Esophagus muscularis mucosa (tissue), 4 donors: ENCODE measurements at regions not wholly inside any gene's neighbourhood (a gene's known extent, or its start where the extent isn't known, plus 50 kb on each side); places are given as distances from the start of the nearest gene placed in this dataset.

Source experiments
- DNase-seq: peaks from one replicate; pipeline ENCODE4 v3.0.0-alpha.2; 2017; ENCODE audit errors: extremely low spot score
- H3K27ac ChIP-seq, 4 donors: fragments of 200-600 bp; sonication (generic); replicated peaks in 1 of 4; 1 replicate in 3 of 4; 2 replicates in 1 of 4; pipeline ENCODE4 v1.5.1; 2016 to 2019; ENCODE audit warnings: mild to moderate bottlenecking in 1 of 4
- H3K27me3 ChIP-seq, 4 donors: fragments of 200-600 bp; sonication (generic); one replicate each; pipeline versions ENCODE4 v1.5.1 to v1.6.0; 2016 to 2019
- H3K36me3 ChIP-seq, 4 donors: fragments of 200-600 bp; sonication (generic); one replicate each; pipeline ENCODE4 v1.5.1; 2016 to 2019
- H3K4me1 ChIP-seq, 4 donors: fragments of 200-600 bp; sonication (generic); one replicate each; pipeline ENCODE4 v1.5.1; 2016 to 2019
- H3K4me3 ChIP-seq, 4 donors: fragments of 200-600 bp; sonication (generic); 1 replicate in 2 of 4; 2 replicates in 2 of 4; pipeline ENCODE4 v1.5.1; 2016 to 2019; ENCODE audit warnings: mild to moderate bottlenecking in 4 of 4, moderate library complexity in 1 of 4
- H3K9me3 ChIP-seq, 4 donors: fragments of 200-600 bp; sonication (generic); 1 replicate in 3 of 4; 2 replicates in 1 of 4; pipeline ENCODE4 v1.5.1; 2016 to 2019
- CTCF ChIP-seq, 3 experiments: fragments of 200-600 bp in 2 of 3; fragments of 450-650 bp in 1 of 3; sonication (generic) in 2 of 3; IDR thresholded peaks; one replicate each; pipeline ENCODE4 v1.5.1; 2017 to 2019; ENCODE audit warnings: antibody characterized with exemption in 3 of 3, mild to moderate bottlenecking in 2 of 3, moderate library complexity in 1 of 3
- EP300 ChIP-seq: sonication (generic); formaldehyde crosslinking; IDR thresholded peaks from one replicate; pipeline ENCODE4 v1.6.1; 2017; ENCODE audit warnings: antibody characterized with exemption
- POLR2A ChIP-seq: fragments of 450-650 bp; IDR thresholded peaks from one replicate; pipeline ENCODE4 v1.6.1; 2017; ENCODE audit warnings: antibody characterized with exemption, moderate library complexity, mild to moderate bottlenecking, low read depth
- POLR2AphosphoS5 ChIP-seq, 2 donors: sonication (generic); formaldehyde crosslinking; IDR thresholded peaks; one replicate each; pipeline ENCODE4 v1.6.1; 2017; ENCODE audit warnings: antibody characterized with exemption in 2 of 2
- WGBS: methylation state at CpG from one replicate; pipeline ENCODE4 v1.1.5; 2018; 5-methylcytosine and 5-hydroxymethylcytosine counted together
- intact Hi-C: fragments of 100-400 bp; cut with DNase I; formaldehyde crosslinking; loops from one replicate; pipeline ENCODE4 v1.15.1; 2023

GRCh38 chr7:120168066-120168465 lies 104.9 kb upstream of the KCND2 start:
- peak overlapping the region; percentile 36 to 68 (median 54) for H3K27ac ChIP-seq
- TF ChIP-seq POLR2A (no peak), POLR2AphosphoS5 (IDR thresholded peaks at IDR 0.05) (peak in 1 of 2 donors; percentile 29), EP300 (no peak)
- no peaks in the 10 kb centered on the region for H3K27me3 ChIP-seq
- DNase-seq, result no peak
- intact Hi-C loops, result no loop called here
- 67% methylated on average over 4 of the region's 4 CpGs for WGBS
- H3K36me3 ChIP-seq, result no peaks in the 10 kb centered on the region
- no peak overlapping the region for H3K4me3 ChIP-seq
- H3K9me3 ChIP-seq, result no peaks in the 10 kb centered on the region
- H3K4me1 ChIP-seq, result no peaks in the 10 kb centered on the region

DNA sequence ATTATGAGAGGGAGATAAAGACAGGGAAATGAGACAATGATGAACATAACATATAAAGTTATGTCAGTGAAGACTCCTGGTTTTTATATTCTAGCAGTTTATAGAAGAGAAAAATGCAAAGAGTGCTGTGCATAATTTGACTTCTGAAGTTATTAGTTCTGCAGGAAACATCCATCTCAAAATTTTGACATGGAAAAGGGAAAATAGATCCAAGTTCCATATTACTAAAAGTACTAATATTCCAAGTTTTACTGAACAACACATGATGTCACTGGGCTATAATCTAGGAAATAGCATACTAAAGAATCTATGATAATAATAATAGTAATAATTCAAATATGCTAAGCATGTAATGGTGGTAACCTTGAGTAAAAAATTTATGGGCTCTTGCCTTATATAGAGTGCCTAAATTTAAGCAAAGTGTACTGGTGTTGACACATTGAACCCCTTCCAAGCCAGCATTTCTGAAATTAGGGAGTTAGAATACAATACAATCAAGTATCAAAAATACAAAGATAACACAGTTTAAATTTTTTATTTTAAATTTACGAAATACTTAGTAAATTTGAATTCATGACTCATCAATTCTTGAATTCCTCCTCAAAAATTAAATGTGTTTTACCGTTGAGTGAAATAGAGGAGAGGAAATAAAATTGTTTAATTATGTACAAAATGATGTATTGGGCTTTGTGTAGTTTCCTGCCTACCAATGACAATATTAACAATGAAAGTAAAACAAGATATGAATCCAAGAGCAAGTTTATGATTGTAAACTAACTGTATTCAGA lies 102.8 kb upstream of the KCND2 start:
- no peak overlapping the region for H3K27ac ChIP-seq
- no peaks in the 10 kb centered on the region for H3K4me1 ChIP-seq
- H3K4me3 ChIP-seq, result no peak overlapping the region
- H3K27me3 ChIP-seq, result no peaks in the 10 kb centered on the region
- no peaks in the 10 kb centered on the region for H3K36me3 ChIP-seq
- H3K9me3 ChIP-seq, result no peaks in the 10 kb centered on the region
- 50% methylated on average over 2 of the region's 2 CpGs for WGBS
- intact Hi-C loops, result no loop called here
- DNase-seq, result no peak
- TF ChIP-seq POLR2AphosphoS5 (IDR thresholded peaks at IDR 0.05) (no peak), CTCF (IDR thresholded peaks at IDR 0.05) (no peak), POLR2A (no peak), EP300 (no peak)

GRCh38 chr7:120170834-120171233 lies 102.1 kb upstream of the KCND2 start:
- H3K9me3 ChIP-seq, result no peaks in the 10 kb centered on the region
- no peak overlapping the region for H3K4me3 ChIP-seq
- H3K4me1 ChIP-seq, result no peaks in the 10 kb centered on the region
- intact Hi-C loops, result no loop called here
- no peaks in the 10 kb centered on the region for H3K27me3 ChIP-seq
- TF ChIP-seq POLR2A, result no peak
- no peak for TF ChIP-seq EP300
- no peak for TF ChIP-seq POLR2AphosphoS5 (IDR thresholded peaks at IDR 0.05)
- TF ChIP-seq CTCF (IDR thresholded peaks at IDR 0.05), result no peak
- no peak overlapping the region for H3K27ac ChIP-seq
- no peaks in the 10 kb centered on the region for H3K36me3 ChIP-seq
- no peak for DNase-seq

- Histone ChIP-seq H3K4me3 (no peak overlapping the region), H3K27me3 (no peaks in the 10 kb centered on the region), H3K9me3 (no peaks in the 10 kb centered on the region), H3K36me3 (no peaks in the 10 kb centered on the region), H3K27ac (no peak overlapping the region), H3K4me1 (no peaks in the 10 kb centered on the region)
- 76% methylated on average over 1 of the region's 1 CpG for WGBS
- no peak for TF ChIP-seq CTCF (IDR thresholded peaks at IDR 0.05)
- TF ChIP-seq POLR2AphosphoS5 (IDR thresholded peaks at IDR 0.05), result no peak
- TF ChIP-seq POLR2A, result no peak
- TF ChIP-seq EP300, result no peak
- intact Hi-C loops, result no loop called here
- no peak for DNase-seq
Measured at GRCh38 chr7:120171406-120171805, 101.6 kb upstream of the KCND2 start.

GRCh38 chr7:120180221-120180620 lies 92.8 kb upstream of the KCND2 start:
- no peak overlapping the region for H3K27ac ChIP-seq
- 42% methylated on average over 2 of the region's 2 CpGs for WGBS
- H3K9me3 ChIP-seq, result no peaks in the 10 kb centered on the region
- no peaks in the 10 kb centered on the region for H3K36me3 ChIP-seq
- intact Hi-C loops, result loop anchor here (10.0 kb wide), 1 partner anchor 55 kb away; no protein-coding TSS in a partner anchor
- H3K4me3 ChIP-seq, result no peak overlapping the region
- no peak for TF ChIP-seq POLR2AphosphoS5 (IDR thresholded peaks at IDR 0.05)
- no peak for TF ChIP-seq CTCF (IDR thresholded peaks at IDR 0.05)
- TF ChIP-seq POLR2A, result no peak
- no peak for DNase-seq
- H3K4me1 ChIP-seq, result peaks cover 0 to 5% (median 1%) of the 10 kb centered on the region in 4 donors
- no peaks in the 10 kb centered on the region for H3K27me3 ChIP-seq
